ENCODE measurements at regions not wholly inside any gene's neighbourhood (a gene's known extent, or its start where the extent isn't known, plus 50 kb on each side); places are given as distances from the start of the nearest gene placed in this dataset.

DNA sequence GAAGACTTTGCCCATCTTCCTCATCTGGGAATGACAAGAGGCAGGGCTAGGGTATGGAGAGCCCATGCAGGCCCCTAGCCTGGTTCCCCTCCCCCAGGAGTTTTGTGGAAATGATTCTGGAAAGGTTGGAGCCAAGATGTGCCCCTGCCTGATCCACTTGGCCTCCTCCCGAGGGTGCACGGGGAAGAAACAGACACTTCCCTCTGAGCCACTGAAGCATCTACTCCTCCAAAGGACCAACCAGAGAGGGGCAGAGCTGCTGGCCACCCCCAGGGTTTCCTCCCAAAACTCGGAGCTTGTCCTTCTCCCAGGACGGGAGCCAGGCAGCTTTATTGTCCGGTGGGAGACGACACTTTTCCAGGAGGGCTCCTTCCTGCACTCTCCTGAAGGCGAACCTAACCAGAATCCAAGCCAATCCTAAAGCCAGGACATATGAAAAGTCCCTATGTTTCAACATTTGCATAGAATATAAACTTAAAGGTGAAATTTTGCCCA, 149.2 kb upstream of the COPS8 start:
- DNase-seq: no peak

DNA sequence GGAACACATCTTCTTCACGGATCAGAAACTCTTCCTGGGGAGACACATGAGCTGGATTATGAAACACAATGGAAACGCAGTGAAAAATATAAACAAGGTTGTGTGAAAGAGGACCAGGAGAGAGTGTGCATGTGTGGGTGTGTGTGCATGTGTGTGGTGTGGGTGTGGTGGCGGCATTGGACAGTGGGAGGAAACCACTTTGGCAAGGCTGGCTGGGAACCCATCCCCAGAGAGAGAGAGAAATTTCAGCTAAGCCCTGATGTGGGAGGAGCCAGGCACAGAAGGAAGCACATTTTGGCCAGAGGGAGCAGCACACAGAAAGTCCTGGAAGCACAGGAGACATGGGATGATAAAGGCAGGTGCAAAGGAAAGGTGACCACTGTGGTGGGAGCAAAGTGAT, 147.6 kb upstream of the COPS8 start:
- no peak for DNase-seq

DNA sequence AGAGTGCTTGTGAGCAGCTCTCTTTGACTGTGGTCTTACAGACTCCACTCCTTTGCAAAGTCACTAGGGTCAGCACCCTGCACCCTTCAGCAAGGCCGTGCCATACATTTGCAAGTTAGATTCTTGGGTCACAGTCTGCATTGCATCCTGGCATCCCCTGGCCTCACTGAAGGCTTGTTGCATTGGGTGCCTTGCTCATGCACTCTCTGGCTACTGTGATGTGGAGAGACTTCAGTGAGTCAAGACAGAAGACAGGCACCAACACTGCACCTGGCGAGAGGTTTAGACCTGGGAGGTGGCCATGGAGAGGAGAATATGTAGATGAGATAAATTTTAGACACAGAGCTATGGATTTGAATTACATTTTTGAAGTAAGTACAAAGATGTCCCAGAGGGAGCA, 146.4 kb upstream of the COPS8 start:
- DNase-seq: no peak

DNA sequence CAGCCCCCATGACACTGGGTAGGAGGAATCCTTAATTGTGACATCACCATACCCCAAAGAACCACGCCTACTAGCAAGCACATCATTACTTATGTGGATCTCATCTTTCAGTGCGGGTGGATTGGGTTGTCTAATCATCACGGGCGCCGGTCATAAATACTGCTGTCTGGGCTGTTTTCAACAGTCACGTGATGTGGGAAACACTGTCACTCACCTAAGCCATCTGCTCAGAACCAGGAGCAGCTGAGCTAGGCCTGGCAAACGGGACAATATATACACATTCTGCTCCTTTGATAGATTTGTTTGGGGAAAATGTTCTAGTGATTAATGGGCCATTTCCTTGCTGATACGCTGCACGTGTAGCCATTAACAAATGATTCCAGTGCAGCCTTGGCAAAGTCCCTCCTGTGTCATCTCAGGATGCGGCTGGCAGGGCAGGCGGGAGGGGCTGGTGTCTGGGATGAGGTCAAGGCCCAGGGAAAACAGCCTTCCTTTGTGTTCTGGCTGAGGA, 145.9 kb upstream of the COPS8 start:
- no peak for DNase-seq

DNA sequence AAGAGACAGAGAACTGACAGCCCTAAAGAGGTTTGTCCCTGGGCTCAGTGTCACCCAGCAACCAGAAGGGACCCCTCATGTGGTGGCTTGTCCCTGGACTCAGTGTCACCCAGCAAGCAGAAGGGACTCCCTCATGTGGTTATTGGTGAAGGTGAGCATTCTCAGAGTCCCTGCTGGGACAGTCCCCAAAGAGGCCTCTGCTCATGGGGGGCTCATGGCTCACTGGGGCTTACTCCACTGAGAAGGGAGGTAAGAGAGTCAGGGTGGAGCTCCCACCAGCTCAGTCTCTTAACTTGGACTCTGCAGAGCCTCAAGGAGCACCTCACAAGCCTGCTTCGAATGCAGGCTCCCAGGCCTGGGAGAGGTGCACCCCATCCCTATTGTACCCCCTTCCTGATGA, 145.2 kb upstream of the COPS8 start:
- DNase-seq: no peak

DNA sequence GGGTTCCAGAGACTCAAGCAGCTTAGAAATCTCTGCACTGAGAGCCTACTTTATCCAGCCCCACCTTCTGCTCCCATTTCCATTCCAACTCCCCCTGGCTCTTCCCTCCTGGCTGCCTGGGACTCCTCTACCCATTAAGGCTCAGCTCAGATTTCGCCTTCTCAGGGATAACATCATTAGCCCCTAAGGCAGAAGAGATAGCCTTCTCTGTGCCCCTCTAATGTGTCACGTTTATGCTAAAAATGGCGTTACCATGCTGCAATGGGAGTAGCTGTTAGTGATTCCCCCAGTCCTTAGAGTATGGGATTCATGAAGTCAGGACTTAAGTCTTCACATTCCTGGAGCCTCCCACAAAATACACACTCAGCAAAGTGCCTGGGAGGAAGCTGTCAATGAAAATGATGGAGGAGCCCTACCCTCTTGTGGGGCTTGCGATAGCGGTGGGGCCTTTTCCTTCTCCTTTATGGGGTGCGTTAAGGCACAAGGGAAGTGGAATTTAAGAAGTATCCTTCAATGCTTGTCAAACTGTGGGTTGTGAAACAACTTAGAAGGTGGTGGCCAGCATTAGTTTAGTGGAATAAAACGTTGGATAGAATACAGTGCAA, 144.7 kb upstream of the COPS8 start:
- DNase-seq: no peak

DNA sequence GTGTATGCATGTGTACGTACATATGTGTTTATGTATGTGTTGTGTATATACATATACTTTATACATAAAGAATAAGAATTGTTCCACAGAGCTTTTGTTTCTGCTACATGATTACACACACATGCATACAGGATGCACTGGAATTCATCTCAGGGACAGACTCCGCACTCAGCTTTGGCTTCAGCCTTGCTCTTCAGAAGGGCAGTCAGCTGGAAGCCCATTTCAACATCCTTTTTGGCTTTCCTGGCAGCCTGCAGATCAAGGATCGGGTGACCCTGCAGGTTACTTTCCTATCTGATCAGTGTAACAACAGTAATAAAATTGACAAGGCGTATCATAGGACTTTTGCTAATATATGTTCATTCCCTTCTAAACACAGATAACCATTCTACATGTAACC, 144.1 kb upstream of the COPS8 start:
- no peak for DNase-seq

DNA sequence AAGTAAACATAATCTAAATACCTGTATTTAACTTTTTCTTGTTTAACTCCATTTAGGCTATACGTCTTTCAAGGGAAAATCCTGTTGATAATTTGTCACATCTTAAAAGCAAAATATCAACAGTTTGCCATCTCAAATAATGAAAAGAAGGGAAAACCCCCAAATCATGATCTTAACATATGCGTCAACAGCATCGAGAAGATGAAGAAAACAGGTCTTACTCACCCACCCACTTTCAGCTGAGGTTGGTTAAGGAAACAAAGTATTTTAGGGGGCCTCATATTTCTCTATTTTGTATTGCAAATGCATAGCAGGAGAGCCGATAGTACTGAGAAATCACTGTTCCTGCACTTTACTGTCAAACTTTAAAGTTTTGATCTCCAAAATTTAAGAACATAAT, 143.1 kb upstream of the COPS8 start:
- no peak for DNase-seq

DNA sequence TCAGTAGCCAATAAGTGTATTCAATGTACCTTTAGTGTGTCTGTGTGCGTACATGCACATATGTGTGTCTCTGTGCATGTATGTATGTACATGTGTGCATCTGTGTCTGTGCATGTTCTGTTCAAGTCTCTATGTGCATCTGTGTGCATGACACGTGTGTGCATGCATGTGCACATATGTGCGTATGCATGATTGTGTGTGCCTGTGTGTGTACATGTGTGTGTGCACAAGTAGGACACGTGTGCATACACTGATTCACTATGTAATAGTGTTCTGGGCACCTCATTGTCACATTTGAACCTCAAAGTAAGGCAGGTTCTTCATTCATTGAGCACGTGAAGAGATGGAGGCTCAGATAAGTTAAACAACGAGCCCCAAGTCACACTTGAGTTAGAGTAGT, 142.6 kb upstream of the COPS8 start:
- no peak for DNase-seq

DNA sequence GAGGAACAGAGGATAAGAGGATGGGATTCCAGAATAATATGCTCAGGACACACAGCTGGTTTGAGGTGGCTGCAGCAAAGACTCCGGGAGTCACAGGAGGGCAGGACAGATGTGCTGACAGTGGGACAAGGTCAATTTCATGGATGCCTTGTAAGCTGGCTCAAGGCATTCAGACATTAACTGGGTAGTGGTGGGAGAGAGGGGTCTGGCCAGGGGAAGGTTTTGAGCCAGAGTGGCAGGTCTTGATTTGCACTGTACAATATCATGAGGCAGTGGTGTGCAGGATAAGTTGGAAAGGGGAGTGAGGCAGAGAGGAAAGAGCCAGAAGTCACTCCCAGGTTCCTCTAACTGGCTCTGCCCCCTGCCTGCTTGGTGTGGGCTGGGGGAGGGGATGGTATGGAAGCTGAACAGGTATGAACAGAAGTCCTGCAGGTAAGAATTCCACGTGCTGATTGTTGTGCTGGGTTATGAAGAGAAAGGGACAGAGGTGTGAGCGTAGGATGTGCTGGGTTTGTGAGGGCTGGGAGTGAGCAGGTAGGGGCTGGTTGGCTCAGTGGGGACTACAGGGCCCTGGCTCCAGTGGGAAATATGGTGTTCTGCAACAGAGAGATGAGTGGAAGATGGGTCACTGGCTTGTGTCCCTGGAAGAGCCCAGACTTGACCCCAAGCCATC, 141.7 kb upstream of the COPS8 start:
- no peak for DNase-seq

DNA sequence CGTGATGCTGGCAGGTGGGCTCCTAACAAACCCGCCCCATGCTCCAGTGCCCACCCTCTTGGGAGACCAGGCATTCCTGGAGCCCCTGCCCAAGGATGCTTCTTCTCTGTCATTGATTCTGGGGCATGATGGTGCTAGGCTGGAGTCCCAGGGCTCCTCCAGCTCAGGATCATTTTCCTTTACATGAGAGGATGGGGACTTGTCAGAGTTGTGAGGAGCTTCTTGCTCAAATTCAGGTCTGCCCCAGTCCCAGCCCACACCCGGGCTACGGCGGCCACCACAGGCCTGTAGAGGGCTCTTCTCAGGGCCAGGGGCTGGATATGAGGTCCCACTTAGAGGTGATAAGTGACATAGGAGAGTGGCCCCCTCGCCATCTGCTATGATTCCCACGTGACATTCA, 141.1 kb upstream of the COPS8 start:
- no peak for DNase-seq

DNA sequence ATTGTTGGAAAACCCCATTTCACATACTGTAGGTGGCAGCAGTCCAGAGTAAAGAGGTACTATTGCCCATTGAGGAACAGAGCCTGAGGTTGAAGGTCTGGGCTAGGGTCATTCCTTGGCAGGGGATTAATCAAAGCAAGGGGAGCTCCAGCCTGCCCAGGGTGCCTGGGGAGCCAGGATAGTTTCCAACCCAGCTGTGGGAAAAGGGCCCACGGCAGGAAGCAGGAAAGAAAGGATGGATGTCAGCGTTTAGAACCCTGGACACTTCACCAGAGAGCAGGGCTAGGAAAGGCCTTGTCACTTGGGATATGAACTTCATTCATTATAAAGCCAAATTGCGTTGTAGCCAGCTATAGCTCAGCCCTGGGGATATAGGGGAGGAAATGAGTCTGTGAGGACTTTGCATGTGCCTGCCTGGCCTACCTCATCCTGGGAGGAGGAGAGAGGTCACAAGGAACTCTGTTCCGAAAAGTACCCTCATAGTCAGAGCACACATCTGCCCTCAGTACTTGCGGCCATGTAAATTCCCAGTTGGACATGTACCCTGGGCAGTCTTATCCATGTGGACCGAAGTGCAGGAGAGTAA, 140.2 kb upstream of the COPS8 start:
- DNase-seq: no peak

DNA sequence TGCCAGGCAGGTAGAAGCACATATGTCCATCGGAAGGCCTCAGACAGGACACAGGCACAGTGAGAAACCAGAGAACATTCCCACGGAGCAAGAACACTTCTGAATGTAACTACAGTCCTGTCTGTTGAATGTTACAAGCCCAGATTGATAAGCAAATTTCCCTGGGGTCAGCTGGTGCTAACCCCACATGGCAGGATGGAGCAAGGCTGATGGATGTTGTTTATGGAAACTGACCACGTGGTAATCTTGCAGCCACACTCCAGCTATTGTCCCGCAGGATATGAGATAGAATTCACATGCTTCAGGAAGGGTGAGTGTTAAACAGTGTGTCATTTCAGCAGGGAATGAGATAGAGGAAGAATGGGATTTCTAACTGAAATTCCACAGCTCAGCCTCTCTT, 138.8 kb upstream of the COPS8 start:
- DNase-seq: no peak

DNA sequence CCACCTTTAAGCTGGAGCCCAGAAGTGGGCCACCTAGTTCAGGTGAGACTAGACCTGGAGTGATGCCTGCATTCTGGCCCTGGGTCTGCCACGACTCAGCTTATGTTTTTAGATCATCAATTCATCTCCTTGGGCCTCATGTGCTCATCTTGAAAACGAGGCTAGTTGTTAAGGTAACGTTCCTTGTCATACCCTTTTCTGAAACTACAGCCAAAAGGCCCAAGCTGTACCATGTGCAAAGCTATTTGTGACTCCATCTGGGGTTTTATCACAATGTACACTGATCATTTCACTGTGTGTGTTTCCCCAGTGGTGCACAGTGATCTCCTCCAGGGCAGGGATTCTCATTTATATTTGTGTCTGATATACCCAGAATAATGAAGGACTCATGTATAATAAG, 138.4 kb upstream of the COPS8 start:
- DNase-seq: no peak

DNA sequence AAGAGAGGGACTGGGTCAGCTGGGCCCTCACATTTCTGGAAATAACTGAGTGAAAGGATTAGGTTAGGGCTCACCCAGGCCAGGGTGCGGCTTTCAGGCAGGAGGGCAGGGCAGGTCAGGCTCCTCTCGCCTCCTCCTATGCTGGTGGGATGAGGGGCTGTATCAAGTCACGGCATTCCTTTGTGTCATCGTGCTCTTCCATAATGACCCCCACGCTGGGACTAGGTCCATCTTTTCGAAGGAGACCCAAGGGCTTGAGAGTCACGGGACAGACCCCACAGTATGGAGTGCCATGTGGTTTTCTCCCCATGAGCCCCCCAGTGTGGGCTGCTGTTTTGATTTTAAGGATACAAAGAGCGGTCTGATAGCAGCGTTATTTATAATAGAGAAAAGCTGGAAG, 137.8 kb upstream of the COPS8 start:
- DNase-seq: no peak

DNA sequence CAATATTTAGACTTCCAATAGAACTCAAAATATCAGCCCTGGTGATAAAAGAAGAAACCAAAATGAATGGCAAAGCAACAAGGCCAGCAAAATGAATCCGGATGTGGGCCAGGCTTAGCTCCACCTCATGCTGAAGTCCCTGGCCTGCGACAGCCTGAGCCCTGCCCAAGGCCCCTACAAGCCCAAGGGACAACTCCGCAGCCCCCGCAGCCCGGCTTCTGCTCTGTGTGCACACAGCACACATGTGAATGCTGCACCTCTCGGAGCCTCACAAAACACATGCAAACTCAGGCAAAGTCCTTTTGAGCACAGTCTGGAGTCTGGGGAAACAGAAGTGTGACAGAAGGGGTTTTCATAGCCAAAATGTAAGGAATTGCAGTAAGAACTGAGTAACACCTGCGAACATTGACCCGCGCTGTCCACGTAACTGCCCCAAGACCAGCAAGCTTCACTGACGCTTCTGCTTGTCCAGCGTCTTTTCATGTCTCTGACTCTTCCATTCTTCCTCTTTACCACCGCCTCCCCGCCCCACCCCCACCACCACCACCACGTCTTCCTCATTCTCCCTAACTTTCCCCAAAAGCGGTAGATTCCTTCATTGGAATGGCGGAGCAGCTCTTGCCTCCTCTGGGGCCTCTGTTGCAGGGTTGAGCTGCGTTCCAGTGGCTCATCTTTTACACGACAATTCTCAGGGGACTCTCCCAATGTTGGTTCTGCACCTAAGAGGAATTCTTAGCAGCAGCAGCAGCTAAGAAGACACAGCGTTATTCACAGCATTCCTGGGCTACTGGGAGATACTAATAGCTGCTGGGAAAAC, 136.4 kb upstream of the COPS8 start:
- no peak for DNase-seq

DNA sequence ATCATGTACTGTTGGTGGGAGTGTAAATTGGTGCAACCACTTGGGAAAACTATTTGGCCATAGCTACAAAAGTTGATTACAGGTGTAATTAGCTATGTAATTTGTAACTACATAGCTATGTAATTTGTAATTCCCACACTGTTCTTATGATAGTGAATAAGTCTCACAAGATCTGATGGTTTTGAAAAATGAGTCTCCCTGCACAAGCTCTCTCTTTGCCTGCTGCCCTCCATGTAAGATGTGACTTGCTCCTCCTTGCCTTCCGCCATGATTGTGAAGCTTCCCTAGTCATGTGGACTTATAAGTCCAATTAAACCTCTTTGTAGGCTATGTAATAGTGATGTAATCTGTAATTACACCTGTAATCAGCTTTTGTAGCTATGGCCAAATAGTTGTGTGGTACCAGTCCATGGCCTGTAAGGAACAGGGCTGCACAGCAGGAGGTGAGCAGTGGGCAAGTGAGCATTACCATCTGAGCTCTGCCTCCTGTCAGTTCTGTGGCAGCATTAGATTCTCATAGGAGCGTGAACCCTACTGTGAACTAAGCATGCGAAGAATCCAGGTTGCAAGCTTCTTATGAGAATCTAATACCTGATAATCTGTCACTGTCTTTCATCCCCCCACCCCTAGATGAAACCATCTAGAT, 133.7 kb upstream of the COPS8 start:
- no peak for DNase-seq

DNA sequence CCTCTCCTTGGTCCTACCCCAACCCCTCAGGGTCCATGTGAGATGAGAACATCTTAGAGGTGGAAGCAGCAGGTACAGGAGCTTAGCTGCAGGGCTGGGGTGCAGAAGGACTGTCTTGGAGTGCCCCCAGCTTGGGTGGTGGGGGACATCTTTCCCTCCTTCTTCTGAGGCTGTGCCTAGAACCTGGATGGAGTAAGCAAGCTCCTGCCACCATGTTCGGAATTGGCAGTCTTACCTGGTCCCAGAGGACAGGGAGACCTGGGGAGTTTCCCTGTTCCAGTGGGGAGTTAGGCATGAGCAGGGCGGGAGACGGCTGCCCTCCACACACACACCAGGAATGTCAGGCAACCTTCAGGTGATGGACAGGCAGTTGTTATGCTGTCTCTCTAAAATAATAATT, 131.0 kb upstream of the COPS8 start:
- DNase-seq: no peak

DNA sequence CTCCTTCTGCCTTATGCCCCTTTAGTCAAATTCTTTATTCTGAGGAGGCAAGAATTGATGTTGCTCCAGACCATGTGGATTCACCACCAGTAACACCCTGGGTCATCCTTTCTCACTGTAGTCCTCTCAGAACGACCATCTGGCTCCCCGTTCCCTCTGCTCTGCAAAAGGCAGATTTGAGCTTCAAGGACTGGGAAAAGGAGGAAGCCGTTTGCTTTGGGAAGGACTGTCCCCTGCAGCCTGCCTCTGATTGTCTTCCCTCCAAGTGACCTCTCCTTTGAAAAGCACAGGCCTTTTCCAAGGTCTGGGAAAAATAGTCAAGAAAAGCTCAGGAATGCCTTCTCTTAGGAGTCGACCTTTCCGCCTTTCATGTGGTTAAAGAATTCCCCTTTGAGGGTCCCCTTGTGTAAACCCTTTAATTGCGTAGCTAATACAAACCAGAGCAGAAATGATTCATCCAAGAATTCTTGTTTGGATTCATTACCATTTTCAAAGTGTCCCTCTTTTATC, 130.1 kb upstream of the COPS8 start:
- DNase-seq: no peak

DNA sequence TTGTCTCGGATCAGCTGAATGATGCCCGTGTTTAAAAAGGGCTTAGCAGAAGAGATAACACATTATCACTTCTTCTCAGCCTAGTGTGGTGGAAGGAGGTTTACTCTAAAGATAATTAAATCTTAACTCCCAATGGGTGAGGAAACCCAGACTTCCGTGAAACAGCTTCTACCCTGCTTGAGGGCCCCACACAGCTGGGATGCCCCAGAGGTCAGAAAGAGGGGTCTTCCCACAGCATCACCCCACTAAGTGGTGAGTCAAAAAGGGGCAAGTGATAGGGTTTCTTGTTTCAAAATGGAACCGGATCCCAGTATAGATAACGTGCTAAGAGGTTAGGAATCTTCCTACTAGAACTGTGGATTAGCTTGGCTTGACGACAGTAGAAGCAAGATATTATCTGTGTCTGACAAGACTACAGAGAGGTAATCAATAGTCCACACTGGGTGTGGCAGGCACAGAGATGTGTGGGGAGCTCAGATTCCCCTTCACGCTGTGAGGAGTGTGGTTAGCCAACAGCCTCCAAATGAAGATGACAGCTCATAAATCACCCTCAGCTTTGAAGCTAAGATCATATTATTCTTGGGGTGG, 129.6 kb upstream of the COPS8 start:
- no peak for DNase-seq

DNA sequence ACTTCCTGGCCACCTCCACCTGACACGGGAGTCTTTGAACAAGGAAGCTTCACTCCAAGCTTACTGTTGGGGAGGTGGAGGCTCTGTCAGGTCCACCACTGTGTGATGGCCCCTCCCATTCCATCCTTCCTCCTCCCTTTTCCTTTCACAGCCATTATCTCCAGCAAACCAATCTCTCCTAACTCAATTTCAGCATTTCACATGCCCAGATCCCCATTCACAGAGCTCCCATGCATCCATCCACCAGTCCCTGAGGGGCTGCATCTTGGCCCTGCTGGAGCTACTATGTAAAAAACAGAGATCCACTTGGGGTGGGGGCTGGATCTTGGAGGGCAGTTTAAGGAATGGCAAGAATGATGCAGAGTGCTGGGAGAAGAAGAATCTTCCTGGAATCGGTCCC, 129.0 kb upstream of the COPS8 start:
- DNase-seq: no peak

DNA sequence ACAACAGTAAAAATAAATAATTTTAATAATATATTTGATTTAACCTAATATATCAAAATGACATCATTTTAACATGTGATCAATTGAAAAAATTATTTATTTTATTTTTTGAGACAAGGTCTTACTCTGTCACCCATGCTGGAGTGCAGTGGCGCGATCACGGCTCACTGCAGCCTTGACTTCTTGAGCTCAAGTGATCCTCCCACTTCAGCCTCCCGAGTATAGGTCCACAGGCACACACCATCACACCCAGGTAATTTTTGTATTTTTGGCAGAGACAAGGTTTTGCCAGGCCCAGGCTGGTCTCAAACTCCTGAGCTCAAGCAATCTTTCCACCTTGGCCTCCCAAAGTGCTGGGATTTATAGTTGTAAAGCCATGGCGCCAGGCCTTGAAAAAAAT, 126.7 kb upstream of the COPS8 start:
- DNase-seq: no peak

All from hindlimb muscle (tissue), 1 donor.